ENCODE measurements at regions not wholly inside any gene's neighbourhood (a gene's known extent, or its start where the extent isn't known, plus 50 kb on each side); places are given as distances from the start of the nearest gene placed in this dataset.

- H3K79me2 ChIP-seq (ENCODE audit: insufficient read depth, low read depth, low read length), result no peaks in the 10 kb centered on the region
- H4K20me1 ChIP-seq (ENCODE audit: insufficient read depth, low read length), result no peaks in the 10 kb centered on the region
- no peaks in the 10 kb centered on the region for H3K9me3 ChIP-seq (ENCODE audit: low read length)
- no peaks in the 10 kb centered on the region for H3K9me2 ChIP-seq (ENCODE audit: insufficient read depth, low read length)
- no peak overlapping the region for H2AFZ ChIP-seq (ENCODE audit: low read length)
- H3K36me3 ChIP-seq (ENCODE audit: insufficient read depth, low read length), result no peaks in the 10 kb centered on the region
- H3K4me2 ChIP-seq (ENCODE audit: low read length), result no peak overlapping the region
- DNase-seq (ENCODE audit: low spot score), result no peak
- no peak overlapping the region for H3K27ac ChIP-seq (ENCODE audit: low read depth, low read length, poor library complexity, severe bottlenecking)
- BruUV-seq (replicated peaks), result no TSS peak
- CTCF ChIA-PET (ENCODE audit: unreplicated experiment), result no interaction called here
- no peak for TF ChIP-seq EZH2phosphoT487 (IDR thresholded peaks at IDR 0.05; ENCODE audit: borderline replicate concordance, low read depth, low read length)
- no peak for TF ChIP-seq CTCF (conservative IDR thresholded peaks at IDR 0.05; ENCODE audit: low read length)
- POLR2A ChIA-PET, result interaction anchor here (0.5 to 0.9 kb wide), 3 partner anchors 13 to 1552 kb away, joined by 3 to 4 read pairs (median 3); no protein-coding TSS in a partner anchor
- no peaks in the 10 kb centered on the region for H3K4me1 ChIP-seq (ENCODE audit: insufficient read depth, low read length, poor library complexity, severe bottlenecking)
- intact Hi-C loops (cut with micrococcal nuclease; ENCODE audit: unreplicated experiment), result no loop called here
- no peak overlapping the region for H3K4me3 ChIP-seq (ENCODE audit: low read depth, low read length, poor library complexity, severe bottlenecking)
These were observed 53.6 kb upstream of the GRM5 start for GRCh38 chr11:89119426-89119825.

GRCh38 chr11:89125298-89125697 lies 52.4 kb upstream of the TYR start:
- BruUV-seq (replicated peaks), result no TSS peak
- Histone ChIP-seq H3K79me2 (ENCODE audit: insufficient read depth, low read depth, low read length) (no peaks in the 10 kb centered on the region), H3K9me3 (ENCODE audit: low read length) (no peaks in the 10 kb centered on the region), H4K20me1 (ENCODE audit: insufficient read depth, low read length) (no peaks in the 10 kb centered on the region), H3K27ac (ENCODE audit: low read depth, low read length, poor library complexity, severe bottlenecking) (no peak overlapping the region), H3K4me3 (ENCODE audit: low read depth, low read length, poor library complexity, severe bottlenecking) (no peak overlapping the region), H3K4me2 (ENCODE audit: low read length) (no peak overlapping the region), H3K9me2 (ENCODE audit: insufficient read depth, low read length) (no peaks in the 10 kb centered on the region), H3K4me1 (ENCODE audit: insufficient read depth, low read length, poor library complexity, severe bottlenecking) (no peaks in the 10 kb centered on the region), H3K36me3 (ENCODE audit: insufficient read depth, low read length) (no peaks in the 10 kb centered on the region), H2AFZ (ENCODE audit: low read length) (no peak overlapping the region)
- DNase-seq (ENCODE audit: low spot score), result no peak
- no peak for TF ChIP-seq EZH2phosphoT487 (IDR thresholded peaks at IDR 0.05; ENCODE audit: borderline replicate concordance, low read depth, low read length)
- TF ChIP-seq CTCF (conservative IDR thresholded peaks at IDR 0.05; ENCODE audit: low read length), result no peak
- CTCF ChIA-PET (ENCODE audit: unreplicated experiment), result no interaction called here
- intact Hi-C loops (cut with micrococcal nuclease; ENCODE audit: unreplicated experiment), result no loop called here
- POLR2A ChIA-PET, result interaction anchor here (0.6 kb wide), 1 partner anchor 1335 kb away, joined by 3 read pairs; no protein-coding TSS in a partner anchor

All from OCI-LY7 (cell line).